AG10803 (cell line): ENCODE measurements at regions not wholly inside any gene's neighbourhood (a gene's known extent, or its start where the extent isn't known, plus 50 kb on each side); places are given as distances from the start of the nearest gene placed in this dataset.
A peak's percentile ranks its signal among the peaks of the same experiment; 100 is the strongest.

Experiments
- DNase-seq: peaks from one replicate; pipeline ENCODE4 v3.0.0; 2010; ENCODE audit warnings: low read depth
- H3K4me3 ChIP-seq: 2 replicates; pipeline ENCODE4 v1.5.1; 2011; ENCODE audit warnings: mild to moderate bottlenecking, low read length, control low read depth
- TF ChIP-seq, protein P1 (sequence below): conservative IDR thresholded peaks from 2 replicates; pipeline ENCODE4 v1.5.1; 2011; ENCODE audit warnings: mild to moderate bottlenecking, low read length, control low read depth, inconsistent platforms

GRCh38 chr11:36775130-36775529, 177.1 kb upstream of the RAG2 start:
- TF ChIP-seq, protein P1, sequence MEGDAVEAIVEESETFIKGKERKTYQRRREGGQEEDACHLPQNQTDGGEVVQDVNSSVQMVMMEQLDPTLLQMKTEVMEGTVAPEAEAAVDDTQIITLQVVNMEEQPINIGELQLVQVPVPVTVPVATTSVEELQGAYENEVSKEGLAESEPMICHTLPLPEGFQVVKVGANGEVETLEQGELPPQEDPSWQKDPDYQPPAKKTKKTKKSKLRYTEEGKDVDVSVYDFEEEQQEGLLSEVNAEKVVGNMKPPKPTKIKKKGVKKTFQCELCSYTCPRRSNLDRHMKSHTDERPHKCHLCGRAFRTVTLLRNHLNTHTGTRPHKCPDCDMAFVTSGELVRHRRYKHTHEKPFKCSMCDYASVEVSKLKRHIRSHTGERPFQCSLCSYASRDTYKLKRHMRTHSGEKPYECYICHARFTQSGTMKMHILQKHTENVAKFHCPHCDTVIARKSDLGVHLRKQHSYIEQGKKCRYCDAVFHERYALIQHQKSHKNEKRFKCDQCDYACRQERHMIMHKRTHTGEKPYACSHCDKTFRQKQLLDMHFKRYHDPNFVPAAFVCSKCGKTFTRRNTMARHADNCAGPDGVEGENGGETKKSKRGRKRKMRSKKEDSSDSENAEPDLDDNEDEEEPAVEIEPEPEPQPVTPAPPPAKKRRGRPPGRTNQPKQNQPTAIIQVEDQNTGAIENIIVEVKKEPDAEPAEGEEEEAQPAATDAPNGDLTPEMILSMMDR: no peak
- peak; percentile 16 for DNase-seq
- no peak overlapping the region for H3K4me3 ChIP-seq

GRCh38 chr11:36774603-36775002, 176.6 kb upstream of the RAG2 start:
- no peak overlapping the region for H3K4me3 ChIP-seq
- DNase-seq: peak; percentile 82
- TF ChIP-seq, protein P1: no peak

DNA sequence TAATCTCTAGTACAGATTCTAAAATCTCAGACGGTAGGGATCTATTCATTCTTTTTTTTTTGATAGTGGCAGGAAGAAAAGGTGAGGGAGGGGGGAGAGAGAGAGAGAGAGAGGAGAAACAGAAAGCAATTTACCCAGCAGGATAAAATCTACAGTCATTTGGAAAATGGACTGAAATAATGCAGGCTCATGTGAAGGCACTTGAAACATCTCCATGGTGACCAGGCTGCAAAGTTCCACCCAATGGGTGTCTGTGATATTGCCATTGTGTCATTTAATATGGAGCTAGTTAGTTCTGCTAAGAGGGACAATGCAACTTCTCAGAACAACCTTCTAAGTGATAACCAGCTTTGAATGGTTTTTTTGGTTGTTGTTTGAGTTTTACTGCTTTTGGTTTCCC, 165.2 kb upstream of the RAG2 start:
- DNase-seq: no peak
- TF ChIP-seq, protein P1: no peak
- no peak overlapping the region for H3K4me3 ChIP-seq

DNA sequence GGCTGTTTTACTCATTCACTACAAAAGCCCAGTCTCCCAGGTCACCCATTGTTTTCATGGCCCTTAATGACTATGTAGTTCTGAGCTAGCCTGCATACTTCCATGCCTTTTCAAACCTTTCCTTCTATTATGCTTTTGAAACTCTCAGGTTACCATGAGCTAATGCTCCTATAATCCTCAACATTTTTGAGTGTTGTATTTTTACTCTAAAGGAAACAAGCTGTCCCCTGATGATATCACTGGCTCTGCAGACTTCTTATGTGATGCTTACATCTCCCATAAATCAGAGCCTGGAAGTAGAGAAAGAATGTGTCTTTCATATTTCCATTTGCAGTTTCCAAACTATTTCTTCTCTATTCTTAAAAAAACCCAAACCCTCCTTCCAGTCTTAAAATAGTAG, 159.0 kb upstream of the RAG2 start:
- no peak for DNase-seq
- TF ChIP-seq, protein P1: no peak
- no peak overlapping the region for H3K4me3 ChIP-seq

DNA sequence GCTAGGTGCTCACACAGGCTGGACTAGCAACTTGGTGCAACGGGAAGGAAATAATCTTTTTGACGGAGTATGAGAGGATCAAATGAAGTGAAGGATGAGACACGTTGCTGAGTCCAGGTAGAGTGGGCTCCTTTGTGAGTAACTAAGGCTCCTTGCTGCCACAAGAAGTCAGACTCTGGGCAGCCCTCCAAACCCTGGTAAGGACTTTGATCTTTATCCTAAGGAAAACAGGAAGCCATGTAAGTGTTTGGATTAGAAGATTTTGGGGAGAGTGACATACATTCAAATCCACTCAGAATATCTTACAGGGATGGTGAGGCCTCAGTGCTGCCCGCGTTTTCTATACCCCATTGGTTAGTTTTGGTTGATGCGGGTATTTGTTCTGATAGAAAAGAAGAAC, 155.9 kb upstream of the RAG2 start:
- DNase-seq: no peak
- H3K4me3 ChIP-seq: no peak overlapping the region
- TF ChIP-seq, protein P1: no peak

- no peak overlapping the region for H3K4me3 ChIP-seq
- TF ChIP-seq, protein P1: no peak
- DNase-seq: no peak
These were observed 154.0 kb upstream of the RAG2 start for GRCh38 chr11:36751996-36752395.

DNA sequence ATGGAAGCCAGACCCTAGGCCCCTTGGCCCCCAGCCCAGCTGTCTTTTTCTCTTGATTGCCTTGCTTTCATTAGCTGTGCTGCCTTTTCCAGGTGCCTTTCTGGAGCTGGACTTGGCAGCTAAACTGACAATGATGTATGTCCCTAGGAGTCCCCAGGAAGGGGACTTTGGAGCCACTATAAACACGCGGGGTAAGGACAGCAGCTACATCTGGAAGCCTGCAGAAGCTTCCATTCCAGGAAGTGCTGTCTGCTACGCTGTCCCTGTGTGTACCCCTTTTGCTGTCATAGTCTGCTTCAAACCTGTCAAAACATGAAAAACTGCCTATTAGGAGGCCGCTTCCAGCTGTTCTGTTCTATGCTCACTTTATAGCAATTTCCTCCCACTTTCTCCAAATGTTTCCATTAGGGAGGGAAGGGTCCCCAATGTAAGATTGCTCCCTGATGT, 153.3 kb upstream of the RAG2 start:
- TF ChIP-seq, protein P1: no peak
- no peak overlapping the region for H3K4me3 ChIP-seq
- no peak for DNase-seq
